Right ventricle myocardium superior (tissue), 1 donor: ENCODE measurements at regions not wholly inside any gene's neighbourhood (a gene's known extent, or its start where the extent isn't known, plus 50 kb on each side); places are given as distances from the start of the nearest gene placed in this dataset.
"Not testable (repeated sequence)": the region's sequence is repeated elsewhere in the genome, so short reads cannot be mapped to it uniquely, and the experiment has no call there.

ENCODE experiments used
- ATAC-seq: fragments of 200-7000 bp; cut with Tn5 transposase; one replicate; pipeline ENCODE4 v1.9.1; 2020; ENCODE audit warnings: mild to moderate bottlenecking; ENCODE audit not compliant: poor library complexity
- DNase-seq: peaks from one replicate; pipeline ENCODE4 v3.0.0-alpha.2; 2020
- intact Hi-C: fragments of 100-400 bp; cut with DNase I; formaldehyde crosslinking; loops from one replicate; pipeline ENCODE4 v1.11.2; 2022
- donor health status: DM: no; HTN: yes; CAD: no; lungs with severe emphysema.

DNA sequence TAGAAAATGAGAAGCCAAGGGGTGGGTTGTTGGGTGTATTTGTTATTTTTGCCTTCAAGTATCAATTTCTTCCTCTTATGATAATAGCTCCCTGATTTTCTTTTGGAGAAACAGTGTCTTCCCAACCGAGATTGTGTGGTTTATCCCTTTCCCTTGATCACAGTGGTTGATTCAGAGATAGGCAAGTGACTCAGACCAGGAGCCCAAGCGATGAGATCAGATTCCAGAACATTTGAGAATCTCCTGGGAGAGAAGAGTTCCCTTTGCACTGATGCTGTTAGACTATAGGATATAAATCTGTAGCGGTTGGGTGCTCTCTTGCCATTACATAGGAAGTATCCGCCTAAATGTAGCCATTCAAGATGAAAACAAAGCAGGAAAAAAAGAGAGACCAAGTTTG lies 90.1 kb upstream of the WDR26 start:
- no peak for DNase-seq
- no peak for ATAC-seq
- intact Hi-C loops: no loop called here

DNA sequence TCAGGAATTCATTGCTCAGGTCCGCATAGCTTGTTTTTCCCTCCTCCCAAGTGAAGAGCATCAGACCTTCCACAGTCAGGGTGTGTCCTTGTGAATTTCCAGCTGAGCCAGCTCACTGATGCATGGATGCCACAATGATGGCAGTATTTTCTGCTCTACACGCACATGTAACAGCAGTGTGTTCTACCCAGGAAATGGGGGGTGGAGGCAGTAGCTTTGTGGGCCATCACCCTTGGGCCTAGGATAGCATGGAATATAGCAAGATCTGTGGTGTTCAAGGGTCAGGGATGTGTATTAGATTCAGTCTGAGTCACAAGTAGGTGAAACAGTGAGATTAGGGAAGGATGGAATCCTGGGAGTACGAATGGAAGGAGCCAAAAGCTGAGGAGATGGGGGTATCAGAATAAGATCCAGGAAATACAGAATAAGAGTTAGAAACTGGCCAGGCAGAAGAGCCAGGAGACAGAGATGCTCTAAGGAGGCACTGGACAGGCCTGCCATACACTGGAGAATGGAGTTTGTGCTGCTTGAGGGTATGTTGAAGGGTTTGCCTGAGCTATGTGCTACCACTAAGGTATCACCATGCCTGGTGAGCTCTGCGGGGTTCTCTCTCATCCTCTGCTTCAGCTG lies 90.6 kb upstream of the CNIH3 start:
- no peak for DNase-seq
- no peak for ATAC-seq
- intact Hi-C loops: no loop called here

DNA sequence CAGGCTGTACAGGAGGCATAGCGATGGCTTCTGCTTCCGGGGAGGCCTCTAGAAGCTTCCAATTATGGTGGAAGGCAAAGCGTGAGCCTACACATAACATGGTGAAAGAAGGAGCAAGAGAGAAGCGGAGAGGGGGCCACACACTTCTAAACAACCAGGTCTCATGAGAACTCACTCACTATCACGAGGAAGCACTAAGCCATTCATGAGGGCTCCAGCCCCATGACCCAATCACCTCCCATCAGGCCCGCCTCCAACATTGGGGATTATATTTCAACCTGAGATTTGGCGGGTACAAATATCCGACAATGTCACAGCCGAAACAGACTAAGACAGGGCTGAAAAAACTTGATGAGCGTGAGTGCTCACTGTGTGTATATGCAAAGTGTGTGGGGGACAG lies 89.3 kb upstream of the CNIH3 start:
- no peak for ATAC-seq
- intact Hi-C loops: no loop called here

DNA sequence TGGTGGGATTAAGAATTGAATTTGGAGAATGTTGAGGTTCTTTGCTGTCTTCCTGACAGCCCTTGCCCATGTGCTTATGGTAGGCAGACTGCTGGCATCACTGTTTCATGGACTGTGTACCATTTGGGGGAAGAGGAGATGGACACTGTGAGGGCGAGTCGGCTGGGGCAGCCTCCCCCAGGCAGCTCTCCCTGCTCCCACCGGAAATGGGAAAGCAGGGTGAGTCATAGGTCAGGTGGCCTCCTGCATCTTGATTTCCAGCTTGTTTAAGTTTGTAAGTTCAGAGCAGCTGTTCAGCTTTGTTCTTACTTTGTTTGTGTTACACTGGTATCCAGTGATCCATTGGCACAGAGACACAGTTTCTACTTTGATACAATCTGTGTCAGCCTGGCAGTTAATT lies 87.2 kb upstream of the CNIH3 start:
- DNase-seq (no peak), ATAC-seq (no peak)
- intact Hi-C loops: no loop called here

More for the DNA sequence above, 89.3 kb upstream of the CNIH3 start:
- no peak for DNase-seq

DNA sequence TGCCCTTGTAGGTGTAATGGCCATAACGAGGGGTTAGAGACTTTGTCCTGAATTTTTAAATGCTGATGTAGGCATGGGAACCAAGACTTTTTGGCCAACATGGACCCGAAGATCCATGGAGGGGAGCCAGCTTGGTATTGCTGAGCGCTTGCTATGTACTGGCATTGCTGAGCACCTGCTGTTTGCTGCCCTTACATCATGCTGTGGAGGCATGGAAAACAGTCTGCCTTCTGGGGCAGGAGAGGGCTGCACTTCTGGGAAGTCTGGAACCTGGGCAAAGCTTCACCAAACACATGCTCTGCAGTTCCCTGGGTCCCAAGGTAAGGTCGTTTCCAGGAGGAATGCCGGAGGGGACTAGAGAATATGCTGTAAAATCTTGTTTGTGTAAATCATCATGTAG lies 86.3 kb upstream of the CNIH3 start:
- ATAC-seq (no peak), DNase-seq (no peak)
- intact Hi-C loops: no loop called here

DNA sequence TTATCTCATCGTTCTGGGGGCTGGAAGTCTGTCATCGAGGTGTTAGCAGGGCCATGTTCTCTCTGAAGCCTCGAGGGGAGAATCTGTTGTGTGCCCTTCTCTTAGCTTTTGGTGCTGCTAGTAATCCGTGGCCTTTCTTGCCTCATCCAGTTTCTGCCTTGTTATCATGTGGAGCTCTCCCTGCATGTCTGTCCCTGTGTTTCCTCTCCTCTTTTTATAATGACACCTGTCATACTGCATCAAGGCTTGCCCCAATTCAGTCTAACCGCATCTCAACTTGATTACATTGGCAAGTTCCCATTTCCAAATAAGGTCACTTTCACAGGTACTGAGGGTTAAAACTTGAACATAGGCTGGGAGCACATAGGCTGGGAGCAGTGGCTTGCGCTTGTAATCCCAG lies 82.6 kb upstream of the CNIH3 start:
- ATAC-seq (no peak), DNase-seq (no peak)
- intact Hi-C loops: no loop called here

DNA sequence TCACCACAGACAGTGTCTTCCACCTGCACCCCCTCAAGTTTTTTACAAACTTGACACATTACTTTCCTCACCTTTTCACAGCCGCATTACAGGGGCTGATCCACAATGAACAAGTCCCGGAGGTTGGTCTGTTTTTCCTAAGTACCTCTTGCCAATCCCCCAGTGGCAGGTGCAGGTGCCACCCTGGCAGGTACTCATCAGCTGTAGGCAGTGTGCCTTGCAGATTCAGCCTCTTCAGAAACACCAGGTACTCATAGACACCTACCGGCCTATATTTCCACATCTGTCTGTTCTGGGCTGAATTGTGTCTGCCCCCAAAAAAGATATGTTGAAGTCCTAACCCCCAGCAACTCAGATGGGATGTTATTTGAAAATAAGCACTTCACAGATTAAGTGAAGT lies 81.4 kb upstream of the CNIH3 start:
- no peak for DNase-seq
- intact Hi-C loops: no loop called here
- no peak for ATAC-seq

DNA sequence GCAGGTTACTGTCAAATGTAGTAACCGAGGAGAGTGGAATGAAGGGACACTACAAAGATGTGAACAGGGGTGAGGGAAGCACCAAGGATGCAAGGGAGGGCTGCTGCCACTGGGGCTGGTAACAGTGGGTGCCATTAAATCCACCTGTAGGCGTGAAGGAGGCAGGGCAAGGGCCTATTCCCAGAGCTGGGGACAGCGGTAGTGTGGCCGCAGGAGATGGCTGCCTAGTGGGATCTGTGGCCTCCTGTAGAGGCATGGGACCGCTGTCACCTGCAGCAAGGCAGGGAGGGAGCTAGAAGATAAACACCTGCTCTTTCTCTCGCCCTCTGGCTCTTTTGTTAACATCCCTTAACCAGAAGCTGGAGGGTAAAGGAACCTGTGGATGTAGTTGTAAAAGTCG lies 80.5 kb upstream of the CNIH3 start:
- ATAC-seq (no peak), DNase-seq (no peak)
- intact Hi-C loops: no loop called here

DNA sequence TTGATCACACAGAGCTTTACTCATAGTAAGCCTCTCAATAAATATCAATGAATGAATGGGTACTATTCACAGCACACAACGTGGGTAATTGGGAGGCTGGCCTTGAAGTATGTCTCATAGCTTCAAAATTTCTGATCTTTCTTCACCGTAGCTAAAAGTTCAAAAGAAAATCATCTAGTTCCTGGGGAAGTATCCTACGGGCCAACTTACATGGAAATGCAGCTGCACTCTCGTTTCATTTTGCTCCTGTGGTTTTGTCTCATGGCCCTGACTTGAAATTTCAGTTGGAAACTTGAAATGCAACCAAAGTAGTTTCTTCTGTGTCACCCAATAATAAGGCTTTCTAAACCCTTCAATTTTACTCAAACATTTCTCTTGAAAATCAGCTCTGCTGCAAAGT lies 76.1 kb upstream of the CNIH3 start:
- intact Hi-C loops: no loop called here
- DNase-seq (no peak), ATAC-seq (no peak)

DNA sequence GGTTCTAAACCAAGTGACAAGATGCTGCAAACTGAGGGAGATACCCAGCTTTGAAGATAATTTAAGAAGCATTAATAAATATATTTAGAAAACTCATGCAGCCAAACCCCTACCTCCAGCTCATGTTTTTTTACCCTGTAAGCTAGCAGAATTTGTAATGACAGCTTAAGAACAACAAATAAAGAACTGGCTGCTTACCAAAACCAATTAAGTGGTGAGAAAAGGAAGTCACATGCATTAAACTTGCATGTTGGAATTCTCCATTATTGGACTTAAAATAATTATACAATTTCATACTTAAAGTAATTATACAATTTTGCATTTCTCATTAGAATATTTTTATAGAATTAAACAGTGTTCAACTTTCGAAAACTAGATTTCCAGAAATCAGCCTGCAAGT lies 75.6 kb upstream of the CNIH3 start:
- DNase-seq: no peak
- no peak for ATAC-seq
- intact Hi-C loops: no loop called here

DNA sequence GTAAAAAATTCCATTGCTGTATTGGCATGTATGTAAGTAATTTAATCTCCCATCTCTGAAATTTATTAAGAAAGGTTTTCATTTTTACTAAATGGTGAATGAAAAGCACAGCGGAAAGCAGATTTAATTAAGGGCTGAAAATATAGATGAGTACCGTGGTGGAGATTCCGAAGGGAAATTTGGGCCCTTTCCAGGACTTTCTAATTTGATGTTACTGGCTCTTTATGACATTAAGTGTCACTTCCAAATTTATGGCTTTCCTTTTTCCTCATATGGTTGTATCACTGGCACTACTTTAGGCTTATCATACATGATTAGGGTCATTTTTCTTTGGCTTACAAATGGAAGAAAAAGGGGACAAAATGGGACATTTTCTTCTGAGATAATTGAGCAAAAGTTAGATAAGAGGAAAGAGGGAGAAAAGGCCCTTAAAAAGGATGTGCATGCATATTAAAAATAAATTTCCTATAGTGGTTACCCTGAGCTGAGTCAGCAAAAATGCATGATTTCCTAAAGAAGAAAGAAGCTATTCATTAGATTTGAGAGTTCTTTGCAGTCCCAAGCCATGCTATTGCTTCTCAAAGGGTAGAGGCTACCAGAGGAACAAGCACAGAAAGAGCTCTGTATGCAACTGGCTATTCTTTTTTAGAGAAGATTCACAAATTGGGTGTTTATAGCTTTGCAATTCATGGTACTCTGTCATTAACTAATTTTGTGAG lies 74.9 kb upstream of the CNIH3 start:
- DNase-seq: no peak
- intact Hi-C loops: no loop called here
- no peak for ATAC-seq

DNA sequence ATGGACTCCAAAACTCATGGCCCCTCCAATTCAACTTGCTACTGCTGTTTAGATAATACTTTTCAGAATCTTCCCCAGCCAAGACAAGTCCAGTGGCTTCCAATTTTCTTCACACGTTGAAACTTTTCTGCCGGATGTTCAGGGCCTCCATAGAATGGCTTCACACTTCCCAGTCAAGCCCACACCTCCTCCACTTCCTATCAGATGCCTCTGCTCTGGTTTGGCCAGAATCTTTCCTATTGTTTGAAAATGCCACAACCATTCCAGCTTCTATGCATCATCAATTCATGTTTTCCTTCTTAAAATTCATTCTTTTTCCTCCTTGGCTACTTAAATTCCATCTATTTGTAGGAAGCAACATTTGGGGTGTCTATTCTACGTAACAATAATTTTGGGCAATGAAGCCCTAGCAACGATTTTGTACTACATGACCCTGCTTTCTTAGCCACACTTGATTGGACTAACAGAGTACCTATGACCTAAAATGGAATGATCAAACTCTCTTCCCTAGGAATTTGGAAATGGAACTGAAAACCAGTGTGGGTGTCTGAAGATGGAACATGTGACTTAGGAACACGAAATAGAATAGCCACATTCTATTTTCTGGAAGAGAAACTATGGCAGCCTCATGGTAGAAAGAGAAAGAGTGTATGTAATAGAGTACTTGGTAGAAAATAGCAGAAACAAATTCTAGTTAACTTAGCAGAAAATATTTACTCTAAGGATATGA lies 74.1 kb upstream of the CNIH3 start:
- no peak for DNase-seq
- no peak for ATAC-seq
- intact Hi-C loops: no loop called here

DNA sequence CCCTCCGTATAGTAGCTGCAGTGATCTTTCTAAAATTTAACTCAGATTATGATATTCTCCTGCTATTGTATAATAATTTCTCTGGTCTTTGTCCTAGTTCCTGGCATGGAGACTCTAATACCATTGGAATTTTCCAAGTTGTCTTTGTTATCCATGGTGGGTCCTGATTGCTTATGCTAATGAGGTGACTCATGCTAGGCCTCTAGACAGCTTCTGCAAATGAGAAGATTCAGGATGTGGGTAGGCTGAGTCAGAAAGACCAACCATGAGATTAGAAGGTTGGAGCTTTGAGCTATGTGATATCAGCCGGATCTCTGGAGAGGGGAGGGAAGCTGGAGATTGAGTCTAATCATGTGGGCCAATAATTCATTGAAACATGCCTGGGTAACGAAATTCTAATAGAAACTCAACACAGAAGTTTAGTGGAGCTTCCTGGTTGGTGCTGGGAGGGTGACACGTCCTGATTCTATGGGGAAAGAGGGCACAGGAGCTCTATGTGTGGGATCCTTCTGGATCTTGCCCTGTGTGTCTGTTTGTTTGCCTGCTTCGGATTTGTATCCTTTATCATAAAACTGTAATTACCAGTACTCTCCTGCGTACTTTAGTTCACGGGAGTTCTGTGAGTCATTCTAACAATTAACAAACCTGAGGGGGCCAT lies 73.2 kb upstream of the CNIH3 start:
- intact Hi-C loops: no loop called here
- no peak for DNase-seq
- ATAC-seq: no peak

DNA sequence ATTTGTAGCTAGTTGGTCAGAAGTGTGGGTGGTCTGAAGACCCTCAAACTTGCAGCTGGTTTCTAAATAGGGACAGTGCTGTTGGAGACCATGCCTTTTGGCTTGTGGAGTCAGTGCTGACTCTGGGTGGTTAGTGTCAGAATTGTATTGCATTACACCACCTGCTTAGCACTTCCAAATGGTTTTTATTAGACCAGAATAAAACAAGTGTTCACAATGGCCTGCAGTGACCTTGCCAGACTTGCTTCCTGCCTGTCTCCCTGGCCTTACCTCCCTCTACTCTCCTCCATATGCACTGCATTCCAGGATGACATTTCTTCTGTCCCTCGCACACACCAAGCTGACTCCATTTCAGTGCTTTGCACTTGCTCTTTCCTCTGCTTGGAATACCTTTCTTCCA lies 72.7 kb upstream of the CNIH3 start:
- ATAC-seq (no peak), DNase-seq (no peak)
- intact Hi-C loops: no loop called here

DNA sequence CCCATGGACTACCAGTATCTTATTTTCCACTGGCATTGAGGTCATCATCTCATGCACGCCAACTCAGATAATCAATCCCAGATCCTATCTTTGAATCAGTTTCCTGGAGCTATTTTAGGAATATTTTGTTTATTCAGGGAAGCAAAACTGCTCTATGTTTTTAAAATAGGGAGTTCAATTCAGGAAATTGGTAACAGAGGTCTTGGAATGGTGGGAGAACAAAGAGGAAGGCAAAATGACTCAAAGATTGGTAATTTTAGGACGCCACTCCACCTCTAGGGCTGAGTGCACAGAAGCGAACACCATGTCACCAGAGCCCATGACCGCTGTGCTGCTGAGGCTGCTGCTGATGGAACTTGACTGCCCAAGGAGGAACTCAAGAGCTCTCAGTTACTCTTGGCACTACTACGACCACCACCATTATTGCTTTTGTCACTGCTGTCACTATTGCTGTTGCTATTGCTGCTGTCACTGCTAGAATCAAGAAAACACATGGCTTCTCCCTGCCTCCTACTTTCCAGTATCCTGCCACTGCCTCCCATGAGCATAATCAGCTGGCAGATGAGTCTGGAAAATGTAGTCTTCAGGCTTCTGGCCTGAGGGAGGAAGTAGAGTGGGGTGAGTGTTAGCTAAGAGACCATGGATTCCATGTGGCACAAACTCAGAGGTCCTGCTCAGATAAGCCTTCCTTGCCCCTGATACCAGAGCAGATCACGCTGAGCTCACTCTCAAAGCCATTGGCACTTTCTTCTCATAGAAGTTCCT lies 71.6 kb upstream of the CNIH3 start:
- DNase-seq: no peak
- intact Hi-C loops: no loop called here
- no peak for ATAC-seq

DNA sequence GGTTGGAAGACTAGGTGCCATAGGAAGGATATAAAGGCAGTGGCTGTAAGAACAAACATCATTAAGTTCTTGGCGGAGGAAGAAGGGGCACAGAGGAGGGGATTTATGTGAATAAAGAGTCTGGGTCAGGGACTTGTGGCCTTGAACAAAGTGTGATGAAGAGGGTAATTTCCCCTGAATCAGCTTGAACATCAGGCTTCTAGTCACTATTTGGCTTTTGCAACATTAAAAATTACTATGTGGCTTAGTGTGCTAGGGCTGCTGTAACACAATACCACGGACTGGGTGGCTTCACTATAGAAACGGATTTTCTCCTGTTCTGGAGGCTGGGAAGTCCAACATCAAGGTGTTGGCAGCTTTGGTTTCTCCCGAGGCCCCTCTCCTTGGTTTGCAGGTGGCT lies 70.5 kb upstream of the CNIH3 start:
- DNase-seq: no peak
- intact Hi-C loops: no loop called here
- no peak for ATAC-seq

DNA sequence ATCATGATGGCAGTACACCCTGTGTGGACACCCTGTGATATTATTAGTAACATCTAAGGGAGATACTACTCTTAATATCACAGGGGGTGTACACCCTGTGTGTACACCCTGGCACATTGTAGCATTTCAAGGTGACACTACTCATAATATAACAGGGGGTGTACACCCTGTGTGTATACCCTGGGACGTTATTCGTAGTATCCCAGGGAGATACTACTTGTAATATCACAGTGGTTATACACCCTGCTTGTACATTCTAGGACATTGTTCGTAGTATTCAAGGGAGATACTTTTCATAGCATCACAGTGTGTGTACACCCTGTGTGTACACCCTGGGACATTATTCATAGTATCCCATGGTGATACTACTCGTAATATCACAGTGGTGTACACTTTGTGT lies 67.4 kb upstream of the CNIH3 start:
- ATAC-seq: no peak
- no peak for DNase-seq
- intact Hi-C loops: no loop called here

DNA sequence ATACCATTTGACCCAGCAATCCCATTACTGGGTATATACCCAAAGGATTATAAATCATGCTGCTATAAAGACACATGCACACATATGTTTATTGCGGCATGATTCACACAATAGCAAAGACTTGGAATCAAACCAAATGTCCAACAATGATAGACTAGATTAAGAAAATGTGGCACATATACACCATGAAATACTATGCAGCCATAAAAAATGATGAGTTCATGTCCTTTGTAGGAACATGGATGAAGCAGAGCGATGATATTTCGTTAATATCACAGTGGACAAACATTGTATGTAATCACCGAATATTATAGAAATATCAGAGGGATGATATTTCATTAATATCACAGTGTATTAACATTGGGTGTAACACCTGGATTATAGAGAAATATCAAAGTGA lies 64.9 kb upstream of the CNIH3 start:
- intact Hi-C loops, DNase-seq, ATAC-seq: not testable (repeated sequence)

DNA sequence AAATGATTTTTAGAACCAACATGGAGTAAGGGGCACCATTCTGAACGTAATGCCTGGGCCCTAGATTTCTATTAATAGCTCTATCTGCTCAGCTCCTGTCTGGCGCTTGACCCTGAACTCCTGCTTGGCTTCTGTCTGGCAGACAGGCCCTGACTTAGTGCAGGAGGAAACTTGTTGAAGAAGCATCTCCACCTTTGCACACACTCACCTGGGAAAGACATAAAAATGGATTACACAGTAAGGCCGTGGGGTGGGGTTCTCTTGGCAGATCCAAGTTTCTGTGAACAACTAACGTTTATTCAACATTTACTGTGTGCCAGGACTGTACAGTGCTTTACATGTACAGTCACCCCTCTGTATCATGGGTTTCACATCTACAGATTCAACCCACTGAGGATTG lies 62.1 kb upstream of the CNIH3 start:
- intact Hi-C loops: no loop called here
- DNase-seq (no peak), ATAC-seq (no peak)
